ENCODE measurements at regions not wholly inside any gene's neighbourhood (a gene's known extent, or its start where the extent isn't known, plus 50 kb on each side); places are given as distances from the start of the nearest gene placed in this dataset.
"Not testable (repeated sequence)": the region's sequence is repeated elsewhere in the genome, so short reads cannot be mapped to it uniquely, and the experiment has no call there.

GRCh38 chr5:101561018-101561417, 657.9 kb upstream of the ST8SIA4 start:
- intact Hi-C loops (cut with micrococcal nuclease) = no loop called here
- H3K9me3 Mint-ChIP-seq = peaks cover 0 to 6% (median 1%) of the 10 kb centered on the region in 8 donors

GRCh38 chr5:101543780-101544179, 640.7 kb upstream of the ST8SIA4 start:
- intact Hi-C loops (cut with micrococcal nuclease) = no loop called here
- H3K27ac ChIP-seq (ENCODE audit: low read depth, low read length) = no peak overlapping the region
- ChIA-PET POLR2A (ENCODE audit: partially characterized antibody) (no interaction called here), CTCF (ENCODE audit: partially characterized antibody) (no interaction called here)
- H3K27me3 ChIP-seq (ENCODE audit: insufficient read depth, low read length) = no peaks in the 10 kb centered on the region
- no peaks in the 10 kb centered on the region for H3K36me3 ChIP-seq (ENCODE audit: insufficient read depth, low read length)
- H3K4me3 ChIP-seq (ENCODE audit: low read length in 2 of 2) = no peak overlapping the region
- peaks cover 0 to 2% (median 0%) of the 10 kb centered on the region in 8 donors for H3K9me3 Mint-ChIP-seq
- DNase-seq = no peak
- no peaks in the 10 kb centered on the region for H3K9me3 ChIP-seq (ENCODE audit: control insufficient read depth in 1 of 2, low read length in 2 of 2)
- no peak overlapping the region for H3K4me3 Mint-ChIP-seq
- no peaks in the 10 kb centered on the region for H3K27me3 Mint-ChIP-seq
- no peak overlapping the region for H3K27ac Mint-ChIP-seq
- H3K4me1 Mint-ChIP-seq = no peaks in the 10 kb centered on the region
- H3K4me1 ChIP-seq (ENCODE audit: insufficient read depth, low read length) = no peaks in the 10 kb centered on the region
- no peaks in the 10 kb centered on the region for H3K36me3 Mint-ChIP-seq

More at GRCh38 chr5:101561018-101561417, 657.9 kb upstream of the ST8SIA4 start:
- Histone ChIP-seq H3K9me3 (ENCODE audit: control insufficient read depth in 1 of 2, low read length in 2 of 2) (no peaks in the 10 kb centered on the region), H3K4me3 (ENCODE audit: low read length in 2 of 2) (no peak overlapping the region), H3K27ac (ENCODE audit: low read depth, low read length) (no peak overlapping the region), H3K27me3 (ENCODE audit: insufficient read depth, low read length) (no peaks in the 10 kb centered on the region), H3K4me1 (ENCODE audit: insufficient read depth, low read length) (no peaks in the 10 kb centered on the region), H3K36me3 (ENCODE audit: insufficient read depth, low read length) (no peaks in the 10 kb centered on the region)
- Mint-ChIP-seq H3K4me3 (no peak overlapping the region), H3K36me3 (no peaks in the 10 kb centered on the region), H3K27me3 (no peaks in the 10 kb centered on the region), H3K4me1 (peaks cover 0 to 1% (median 0%) of the 10 kb centered on the region in 4 donors), H3K27ac (no peak overlapping the region)
- no peak for DNase-seq
- CTCF ChIA-PET (ENCODE audit: partially characterized antibody) = no interaction called here
- POLR2A ChIA-PET (ENCODE audit: partially characterized antibody) = no interaction called here

DNA sequence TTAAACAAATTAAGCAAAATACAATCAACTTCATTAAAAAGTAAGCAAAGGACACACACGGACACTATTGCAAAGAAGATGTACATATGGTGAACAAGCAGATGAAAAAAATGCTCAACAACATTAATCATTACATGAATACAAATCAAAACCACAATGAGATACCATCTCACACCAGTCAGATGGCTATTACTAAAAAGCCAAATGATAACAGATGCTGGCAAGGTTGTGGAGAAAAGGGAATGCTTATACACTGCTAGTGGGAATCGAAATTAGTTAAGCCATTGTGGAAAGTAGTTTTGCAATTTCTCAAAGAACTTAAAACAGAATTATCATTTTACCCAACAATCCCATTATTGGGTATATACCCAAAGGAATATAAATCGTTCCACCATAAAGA, 636.2 kb upstream of the ST8SIA4 start:
- CTCF ChIA-PET (ENCODE audit: partially characterized antibody) = no interaction called here
- Histone ChIP-seq H3K9me3 (ENCODE audit: control insufficient read depth in 1 of 2, low read length in 2 of 2) (no peaks in the 10 kb centered on the region), H3K36me3 (ENCODE audit: insufficient read depth, low read length) (no peaks in the 10 kb centered on the region), H3K4me1 (ENCODE audit: insufficient read depth, low read length) (no peaks in the 10 kb centered on the region), H3K4me3 (ENCODE audit: low read length in 2 of 2) (no peak overlapping the region), H3K27ac (ENCODE audit: low read depth, low read length) (no peak overlapping the region), H3K27me3 (ENCODE audit: insufficient read depth, low read length) (no peaks in the 10 kb centered on the region)
- Mint-ChIP-seq H3K27me3 (no peaks in the 10 kb centered on the region), H3K4me1 (no peaks in the 10 kb centered on the region), H3K4me3 (no peak overlapping the region), H3K9me3 (peaks cover 0 to 6% (median 0%) of the 10 kb centered on the region in 8 donors), H3K36me3 (no peaks in the 10 kb centered on the region), H3K27ac (no peak overlapping the region)
- POLR2A ChIA-PET (ENCODE audit: partially characterized antibody) = no interaction called here
- intact Hi-C loops (cut with micrococcal nuclease) = no loop called here
- no peak for DNase-seq

- no peak overlapping the region for H3K27ac Mint-ChIP-seq
- Histone ChIP-seq H3K36me3 (ENCODE audit: insufficient read depth, low read length) (no peaks in the 10 kb centered on the region), H3K4me3 (ENCODE audit: low read length in 2 of 2) (no peak overlapping the region), H3K27ac (ENCODE audit: low read depth, low read length) (no peak overlapping the region), H3K4me1 (ENCODE audit: insufficient read depth, low read length) (no peaks in the 10 kb centered on the region), H3K9me3 (ENCODE audit: control insufficient read depth in 1 of 2, low read length in 2 of 2) (no peaks in the 10 kb centered on the region), H3K27me3 (ENCODE audit: insufficient read depth, low read length) (no peaks in the 10 kb centered on the region)
- no peak for DNase-seq
- ChIA-PET CTCF (ENCODE audit: partially characterized antibody) (no interaction called here), POLR2A (ENCODE audit: partially characterized antibody) (no interaction called here)
- no peaks in the 10 kb centered on the region for H3K27me3 Mint-ChIP-seq
- peaks cover 0 to 7% (median 0%) of the 10 kb centered on the region in 8 donors for H3K9me3 Mint-ChIP-seq
- H3K4me3 Mint-ChIP-seq = no peak overlapping the region
- no peaks in the 10 kb centered on the region for H3K4me1 Mint-ChIP-seq
- H3K36me3 Mint-ChIP-seq = peaks cover 0 to 1% of the 10 kb centered on the region in 2 donors
- intact Hi-C loops (cut with micrococcal nuclease) = no loop called here
These were observed 632.5 kb upstream of the ST8SIA4 start for GRCh38 chr5:101535626-101536025.

DNA sequence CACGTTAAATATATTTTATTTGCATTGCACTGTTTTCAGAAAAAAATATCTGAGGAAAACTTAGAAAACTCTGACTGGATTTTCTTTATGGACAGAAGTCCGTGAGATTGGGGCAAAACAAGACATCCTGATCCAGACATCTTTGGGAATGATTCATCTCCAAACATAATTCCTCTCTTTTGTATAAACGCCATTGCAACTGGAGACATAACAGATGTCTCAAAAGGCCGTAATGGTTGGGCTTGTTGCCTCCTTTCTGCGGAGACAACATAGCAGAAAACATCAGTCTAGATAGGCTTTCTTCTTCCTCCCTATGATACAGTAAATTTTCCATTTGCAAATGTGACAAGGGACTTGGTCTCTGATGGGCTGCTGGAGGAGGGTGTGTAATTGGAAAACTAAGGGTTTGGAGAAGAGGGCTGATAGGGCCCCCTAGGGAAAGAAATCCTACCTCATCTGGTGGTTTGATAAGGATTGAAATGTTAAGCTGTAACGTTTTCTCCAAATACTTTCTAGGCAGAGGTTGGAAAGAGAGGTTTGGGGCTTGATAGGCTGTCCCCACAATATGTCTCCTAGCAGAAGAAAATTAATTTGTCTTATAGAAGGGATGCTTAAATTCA, 631.5 kb upstream of the ST8SIA4 start:
- H3K36me3 Mint-ChIP-seq = peaks cover 0 to 1% of the 10 kb centered on the region in 2 donors
- Histone ChIP-seq H3K9me3 (ENCODE audit: control insufficient read depth in 1 of 2, low read length in 2 of 2) (no peaks in the 10 kb centered on the region), H3K27ac (ENCODE audit: low read depth, low read length) (no peak overlapping the region), H3K4me1 (ENCODE audit: insufficient read depth, low read length) (no peaks in the 10 kb centered on the region), H3K27me3 (ENCODE audit: insufficient read depth, low read length) (no peaks in the 10 kb centered on the region), H3K36me3 (ENCODE audit: insufficient read depth, low read length) (no peaks in the 10 kb centered on the region), H3K4me3 (ENCODE audit: low read length in 2 of 2) (no peak overlapping the region)
- H3K9me3 Mint-ChIP-seq = peaks cover 0 to 7% (median 0%) of the 10 kb centered on the region in 8 donors
- ChIA-PET CTCF (ENCODE audit: partially characterized antibody) (no interaction called here), POLR2A (ENCODE audit: partially characterized antibody) (no interaction called here)
- no peak overlapping the region for H3K27ac Mint-ChIP-seq
- intact Hi-C loops (cut with micrococcal nuclease) = no loop called here
- H3K27me3 Mint-ChIP-seq = no peaks in the 10 kb centered on the region
- DNase-seq = no peak
- no peak overlapping the region for H3K4me3 Mint-ChIP-seq
- no peaks in the 10 kb centered on the region for H3K4me1 Mint-ChIP-seq

DNA sequence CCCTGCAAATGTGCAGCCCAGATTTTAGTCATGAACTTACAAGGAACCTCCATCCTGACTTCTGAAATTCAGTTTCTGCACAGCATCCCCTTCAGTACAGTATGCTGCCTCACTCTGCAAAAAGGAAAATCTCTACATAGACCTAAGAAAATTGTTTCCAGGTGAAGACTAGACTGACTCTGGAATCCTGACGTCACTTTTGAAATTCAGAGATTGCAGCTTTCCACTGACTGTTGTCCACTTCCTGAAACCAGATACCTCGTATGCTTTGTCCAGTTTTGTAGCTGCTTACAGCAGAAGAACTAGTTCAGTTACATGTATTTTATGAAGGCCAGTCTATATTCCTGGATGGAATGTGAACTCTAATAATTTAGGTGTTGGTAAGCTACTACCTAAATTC, 629.3 kb upstream of the ST8SIA4 start:
- H3K9me3 Mint-ChIP-seq = peaks cover 0 to 14% (median 6%) of the 10 kb centered on the region in 8 donors
- peaks cover 0 to 1% of the 10 kb centered on the region in 2 donors for H3K36me3 Mint-ChIP-seq
- no peak overlapping the region for H3K4me3 ChIP-seq (ENCODE audit: low read length in 2 of 2)
- H3K36me3 ChIP-seq (ENCODE audit: insufficient read depth, low read length) = no peaks in the 10 kb centered on the region
- no peak overlapping the region for H3K27ac ChIP-seq (ENCODE audit: low read depth, low read length)
- no peaks in the 10 kb centered on the region for H3K4me1 ChIP-seq (ENCODE audit: insufficient read depth, low read length)
- H3K9me3 ChIP-seq (ENCODE audit: control insufficient read depth in 1 of 2, low read length in 2 of 2) = no peaks in the 10 kb centered on the region
- H3K4me1 Mint-ChIP-seq = no peaks in the 10 kb centered on the region
- H3K4me3 Mint-ChIP-seq = no peak overlapping the region
- CTCF ChIA-PET (ENCODE audit: partially characterized antibody) = no interaction called here
- H3K27me3 Mint-ChIP-seq = no peaks in the 10 kb centered on the region
- H3K27me3 ChIP-seq (ENCODE audit: insufficient read depth, low read length) = no peaks in the 10 kb centered on the region
- no peak for DNase-seq
- H3K27ac Mint-ChIP-seq = no peak overlapping the region
- intact Hi-C loops (cut with micrococcal nuclease) = no loop called here
- POLR2A ChIA-PET (ENCODE audit: partially characterized antibody) = no interaction called here

- Mint-ChIP-seq H3K9me3 (peaks cover 0 to 20% (median 8%) of the 10 kb centered on the region in 8 donors), H3K36me3 (peaks cover 0 to 1% of the 10 kb centered on the region in 2 donors), H3K4me3 (no peak overlapping the region), H3K27ac (no peak overlapping the region), H3K27me3 (no peaks in the 10 kb centered on the region), H3K4me1 (no peaks in the 10 kb centered on the region)
- H3K27me3 ChIP-seq (ENCODE audit: insufficient read depth, low read length) = no peaks in the 10 kb centered on the region
- H3K27ac ChIP-seq (ENCODE audit: low read depth, low read length) = no peak overlapping the region
- intact Hi-C loops (cut with micrococcal nuclease) = no loop called here
- no peak for DNase-seq
- no peaks in the 10 kb centered on the region for H3K9me3 ChIP-seq (ENCODE audit: control insufficient read depth in 1 of 2, low read length in 2 of 2)
- H3K4me1 ChIP-seq (ENCODE audit: insufficient read depth, low read length) = no peaks in the 10 kb centered on the region
- ChIA-PET POLR2A (ENCODE audit: partially characterized antibody) (no interaction called here), CTCF (ENCODE audit: partially characterized antibody) (no interaction called here)
- no peak overlapping the region for H3K4me3 ChIP-seq (ENCODE audit: low read length in 2 of 2)
- no peaks in the 10 kb centered on the region for H3K36me3 ChIP-seq (ENCODE audit: insufficient read depth, low read length)
These were observed 627.9 kb upstream of the ST8SIA4 start for GRCh38 chr5:101531026-101531425.

DNA sequence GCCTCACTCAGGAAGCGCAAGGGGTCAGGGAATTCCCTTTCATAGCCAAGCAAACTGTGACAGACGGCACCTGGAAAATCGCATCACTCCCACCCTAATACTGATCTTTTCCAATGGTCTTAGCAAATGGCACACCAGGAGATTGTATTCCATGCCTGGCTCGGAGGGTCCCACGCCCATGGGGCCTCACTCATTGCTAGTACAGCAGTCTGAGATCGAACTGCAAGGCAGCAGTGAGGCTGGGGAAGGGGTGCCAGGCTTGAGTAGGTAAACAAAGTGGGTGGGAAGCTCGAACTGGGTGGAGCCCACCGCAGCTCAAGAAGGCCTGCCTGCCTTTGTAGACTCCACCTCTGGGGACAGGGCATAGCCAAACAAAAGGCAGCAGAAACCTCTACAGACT, 626.0 kb upstream of the ST8SIA4 start:
- H3K27me3 Mint-ChIP-seq; H3K4me1 Mint-ChIP-seq; CTCF ChIA-PET (ENCODE audit: partially characterized antibody); H3K4me3 ChIP-seq (ENCODE audit: low read length in 2 of 2); H3K4me3 Mint-ChIP-seq; H3K4me1 ChIP-seq (ENCODE audit: insufficient read depth, low read length); POLR2A ChIA-PET (ENCODE audit: partially characterized antibody); H3K27ac ChIP-seq (ENCODE audit: low read depth, low read length); intact Hi-C loops (cut with micrococcal nuclease); H3K27ac Mint-ChIP-seq; H3K9me3 ChIP-seq (ENCODE audit: control insufficient read depth in 1 of 2, low read length in 2 of 2); H3K27me3 ChIP-seq (ENCODE audit: insufficient read depth, low read length); H3K36me3 ChIP-seq (ENCODE audit: insufficient read depth, low read length); DNase-seq; H3K36me3 Mint-ChIP-seq: not testable (repeated sequence)
- H3K9me3 Mint-ChIP-seq = peaks cover 0 to 20% (median 9%) of the 10 kb centered on the region in 8 donors
